HepG2 (cell line): ENCODE measurements at regions not wholly inside any gene's neighbourhood (a gene's known extent, or its start where the extent isn't known, plus 50 kb on each side); places are given as distances from the start of the nearest gene placed in this dataset.

ENCODE experiments used
- ATAC-seq: fragments of 200-7000 bp; cut with Tn5 transposase; 3 replicates; pipeline ENCODE4 v1.9.1; 2020; ENCODE audit warnings: mild to moderate bottlenecking, moderate library complexity
- BruUV-seq: library from RNA; stranded (reverse); fragments of 400-500 nt; replicated peaks from 2 replicates; lab custom pipeline; 2021; lab: Mats Ljungman, UMichigan
- CTCF ChIA-PET: fragments of 300-600 bp; formaldehyde crosslinking; extraction: SDS; loops from one replicate; lab custom pipeline; 2021; ENCODE audit warnings: low total read pairs, inconsistent platforms, low intra/inter-chr PET ratio; lab: Yijun Ruan, JAX
- POLR2A ChIA-PET: fragments of 350-600 bp; sonication (Branson Sonifier 250); formaldehyde crosslinking; loops from one replicate; lab custom pipeline; 2020; ENCODE audit warnings: antibody characterized with exemption, inconsistent platforms; lab: Yijun Ruan, JAX
- DNase-seq: peaks from one replicate; pipeline ENCODE4 v3.0.0-alpha.2; 2015; ENCODE audit warnings: low spot score
- FAIRE-seq: peaks from 3 replicates; lab custom pipeline; 2011; peaks lifted over from hg19 to GRCh38; lab: Jason Lieb, UNC
- H2AFZ ChIP-seq: one replicate; pipeline ENCODE4 v1.6.1; 2011; ENCODE audit warnings: low read length, inconsistent platforms
- H3K27ac ChIP-seq: fragments of 300-600 bp; 3 replicates; pipeline ENCODE4 v1.8.0; 2011; ENCODE audit warnings: mixed run types, mild to moderate bottlenecking, mixed read lengths, low read length, inconsistent platforms; ENCODE audit not compliant: insufficient read depth; ENCODE audit errors: extremely low read length
- H3K27me3 ChIP-seq, 2 experiments: fragments of 200-600 bp in 1 of 2; 2 replicates in 1 of 2; 3 replicates in 1 of 2; pipeline versions ENCODE4 v1.6.0 to v1.8.0; 2011; ENCODE audit warnings: low read length in 2 of 2, mild to moderate bottlenecking in 2 of 2, moderate library complexity in 2 of 2, inconsistent platforms in 1 of 2; ENCODE audit not compliant: insufficient read depth in 2 of 2, control insufficient read depth in 1 of 2
- H3K36me3 ChIP-seq, 2 experiments: fragments of 200-600 bp in 1 of 2; replicated peaks in 1 of 2; 2 replicates in 1 of 2; 3 replicates in 1 of 2; pipeline versions ENCODE4 v1.5.1 to v1.8.0; 2011; ENCODE audit warnings: low read length in 2 of 2, inconsistent platforms in 1 of 2; ENCODE audit not compliant: insufficient read depth in 2 of 2, control insufficient read depth in 1 of 2
- H3K4me1 ChIP-seq: 2 replicates; pipeline ENCODE4 v1.5.1; 2012; ENCODE audit warnings: low read length, inconsistent platforms; ENCODE audit not compliant: insufficient read depth
- H3K4me2 ChIP-seq: 2 replicates; pipeline ENCODE4 v1.6.0; 2011; ENCODE audit warnings: low read depth, low read length, inconsistent platforms
- H3K4me3 ChIP-seq, 3 experiments: fragments of 200-600 bp in 1 of 3; sonication (generic), shearing (Covaris generic) in 1 of 3; replicated peaks in 1 of 3; 2 replicates each; pipeline ENCODE4 v1.5.1; 2011 to 2016; ENCODE audit warnings: low read length in 3 of 3, inconsistent platforms in 2 of 3, low read depth in 2 of 3, mild to moderate bottlenecking in 2 of 3, control low read depth in 1 of 3, mixed read lengths in 1 of 3; ENCODE audit not compliant: insufficient read depth in 1 of 3
- H3K79me2 ChIP-seq: one replicate; pipeline ENCODE4 v1.6.1; 2011; ENCODE audit warnings: low read length, inconsistent platforms; ENCODE audit not compliant: insufficient read depth
- H3K9ac ChIP-seq: 2 replicates; pipeline ENCODE4 v1.6.0; 2011; ENCODE audit warnings: mild to moderate bottlenecking, low read depth, low read length, inconsistent platforms; ENCODE audit not compliant: insufficient read depth
- H3K9me3 ChIP-seq: 2 replicates; pipeline ENCODE4 v1.5.1; 2012; ENCODE audit warnings: mild to moderate bottlenecking, low read length
- H4K20me1 ChIP-seq: 2 replicates; pipeline ENCODE4 v1.6.0; 2011; ENCODE audit warnings: inconsistent platforms, mild to moderate bottlenecking, low read length, moderate library complexity; ENCODE audit not compliant: insufficient read depth
- AGO1 ChIP-seq: fragments of 200-400 bp; formaldehyde crosslinking; IDR thresholded peaks from 2 replicates; pipeline ENCODE4 v1.6.1; 2017; ENCODE audit warnings: mild to moderate bottlenecking, low read depth, low read length, moderate library complexity; ENCODE audit not compliant: poor library complexity, severe bottlenecking
- ERF ChIP-seq: IDR thresholded peaks from 2 replicates; pipeline ENCODE4 v1.6.1; 2018; ENCODE audit warnings: missing biosample characterization, missing genetic modification reagents
- FOXO1 ChIP-seq: sonication (generic); formaldehyde crosslinking; IDR thresholded peaks from 2 replicates; pipeline ENCODE4 v1.4.0; 2020; ENCODE audit warnings: missing genetic modification reagents
- KLF13 ChIP-seq: sonication (generic); formaldehyde crosslinking; IDR thresholded peaks from 2 replicates; pipeline ENCODE4 v1.4.0; 2020; ENCODE audit warnings: mild to moderate bottlenecking, missing genetic modification reagents
- MLLT10 ChIP-seq: sonication (generic); formaldehyde crosslinking; IDR thresholded peaks from 2 replicates; pipeline ENCODE4 v1.4.0; 2020; ENCODE audit warnings: missing genetic modification reagents
- NCOA5 ChIP-seq: sonication (generic); formaldehyde crosslinking; IDR thresholded peaks from 2 replicates; pipeline ENCODE4 v1.4.0; 2020; ENCODE audit warnings: missing genetic modification reagents
- RARA ChIP-seq: IDR thresholded peaks from 2 replicates; pipeline ENCODE4 v1.6.1; 2016; ENCODE audit warnings: missing genetic modification reagents, missing compliant biosample characterization
- SMYD3 ChIP-seq: sonication (generic); formaldehyde crosslinking; IDR thresholded peaks from 2 replicates; pipeline ENCODE4 v1.8.1; 2023; ENCODE audit warnings: mild to moderate bottlenecking, missing genetic modification reagents
- TRIM24 ChIP-seq: sonication (generic); formaldehyde crosslinking; IDR thresholded peaks from 2 replicates; pipeline ENCODE4 v1.8.0; 2022; ENCODE audit warnings: mild to moderate bottlenecking, missing genetic modification reagents
- ZFP36L1 ChIP-seq: sonication (generic); formaldehyde crosslinking; IDR thresholded peaks from 2 replicates; pipeline ENCODE4 v1.8.0; 2022; ENCODE audit warnings: mild to moderate bottlenecking, missing genetic modification reagents, moderate library complexity
- ZNF224 ChIP-seq: sonication (generic); formaldehyde crosslinking; IDR thresholded peaks from 2 replicates; pipeline ENCODE4 v1.5.0; 2020; ENCODE audit warnings: mild to moderate bottlenecking, missing genetic modification reagents
- ZNF235 ChIP-seq: sonication (generic); formaldehyde crosslinking; IDR thresholded peaks from 2 replicates; pipeline ENCODE4 v1.8.1; 2023; ENCODE audit warnings: mild to moderate bottlenecking, missing genetic modification reagents, borderline replicate concordance
- ZNF598 ChIP-seq: sonication (generic); formaldehyde crosslinking; IDR thresholded peaks from 2 replicates; pipeline ENCODE4 v1.5.1; 2020; ENCODE audit warnings: mild to moderate bottlenecking, missing genetic modification reagents, borderline replicate concordance
- ZNF660 ChIP-seq: sonication (generic); formaldehyde crosslinking; IDR thresholded peaks from 2 replicates; pipeline ENCODE4 v1.5.1; 2020; ENCODE audit warnings: mild to moderate bottlenecking, low read depth, missing genetic modification reagents, borderline replicate concordance
- ZSCAN29 ChIP-seq: sonication (generic); formaldehyde crosslinking; conservative IDR thresholded peaks from 2 replicates; pipeline ENCODE4 v1.4.0; 2020; ENCODE audit warnings: mild to moderate bottlenecking, missing genetic modification reagents
- ZSCAN30 ChIP-seq: sonication (generic); formaldehyde crosslinking; IDR thresholded peaks from 2 replicates; pipeline ENCODE4 v1.5.0; 2020; ENCODE audit warnings: mild to moderate bottlenecking, missing genetic modification reagents
- WGBS: methylation state at CpG from one replicate; pipeline ENCODE4 v1.1.6; 2017; ENCODE audit warnings: low lambda C conversion rate; 5-methylcytosine and 5-hydroxymethylcytosine counted together
- in situ Hi-C: cut with HindIII; loops from 2 replicates; pipeline ENCODE4 v1.10.0; 2017; ENCODE audit warnings: low pct_unique_long_range_greater_than_20kb; ENCODE audit not compliant: extremely low pct_ligation_motif_present
- intact Hi-C: fragments of 100-400 bp; cut with micrococcal nuclease; formaldehyde crosslinking; loops from one replicate; pipeline ENCODE4 v1.10.0; 2022; ENCODE audit not compliant: unreplicated experiment
- TF ChIP-seq, protein P1 (sequence below): sonication (generic); formaldehyde crosslinking; IDR thresholded peaks from 2 replicates; pipeline ENCODE4 v1.4.0; 2020; ENCODE audit warnings: mild to moderate bottlenecking, missing genetic modification reagents
- TF ChIP-seq, protein P2 (sequence below): sonication (generic); formaldehyde crosslinking; IDR thresholded peaks from 2 replicates; pipeline ENCODE4 v1.5.0; 2020; ENCODE audit warnings: mild to moderate bottlenecking, missing genetic modification reagents, borderline replicate concordance

DNA sequence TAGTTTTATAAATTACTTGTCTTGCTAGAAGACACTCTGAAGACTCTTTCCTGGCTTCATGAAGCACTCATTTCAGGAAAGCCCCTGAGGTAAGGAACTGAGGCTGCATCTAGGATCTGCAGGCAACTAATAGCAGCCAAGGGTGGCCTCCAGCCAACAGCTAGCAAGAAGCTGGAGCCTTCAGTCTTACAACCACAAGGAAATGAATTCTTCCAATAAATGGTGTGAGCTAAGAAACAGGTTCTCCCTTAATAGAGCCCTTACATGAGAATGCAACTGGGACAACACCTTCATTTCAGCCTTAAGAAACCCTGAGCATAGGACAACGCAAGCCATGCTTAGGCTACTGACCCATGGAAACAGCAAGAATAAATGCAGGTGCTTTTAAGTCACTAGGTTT lies 254.6 kb upstream of the RBBP8 start:
- H3K79me2 ChIP-seq, result no peaks in the 10 kb centered on the region
- no peak for FAIRE-seq
- no peak overlapping the region for H3K9ac ChIP-seq
- POLR2A ChIA-PET, result no interaction called here
- H3K4me2 ChIP-seq, result no peak overlapping the region
- CTCF ChIA-PET, result no interaction called here
- no peak for ATAC-seq
- H3K27ac ChIP-seq, result no peak overlapping the region
- TF ChIP-seq ZNF598 (no peak), MLLT10 (CRISPR knock-in tag) (no peak), RARA (no peak), ZSCAN30 (CRISPR knock-in tag) (no peak), AGO1 (no peak), SMYD3 (no peak), FOXO1 (CRISPR knock-in tag) (no peak), ZNF224 (no peak), ZFP36L1 (CRISPR knock-in tag) (no peak), ZSCAN29 (no peak), ERF (CRISPR knock-in tag) (no peak), TRIM24 (no peak), ZNF660 (no peak), NCOA5 (no peak), ZNF235 (no peak), KLF13 (CRISPR knock-in tag) (no peak)
- TF ChIP-seq, protein P1, sequence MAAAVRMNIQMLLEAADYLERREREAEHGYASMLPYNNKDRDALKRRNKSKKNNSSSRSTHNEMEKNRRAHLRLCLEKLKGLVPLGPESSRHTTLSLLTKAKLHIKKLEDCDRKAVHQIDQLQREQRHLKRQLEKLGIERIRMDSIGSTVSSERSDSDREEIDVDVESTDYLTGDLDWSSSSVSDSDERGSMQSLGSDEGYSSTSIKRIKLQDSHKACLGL (CRISPR knock-in tag), result no peak
- TF ChIP-seq, protein P2, sequence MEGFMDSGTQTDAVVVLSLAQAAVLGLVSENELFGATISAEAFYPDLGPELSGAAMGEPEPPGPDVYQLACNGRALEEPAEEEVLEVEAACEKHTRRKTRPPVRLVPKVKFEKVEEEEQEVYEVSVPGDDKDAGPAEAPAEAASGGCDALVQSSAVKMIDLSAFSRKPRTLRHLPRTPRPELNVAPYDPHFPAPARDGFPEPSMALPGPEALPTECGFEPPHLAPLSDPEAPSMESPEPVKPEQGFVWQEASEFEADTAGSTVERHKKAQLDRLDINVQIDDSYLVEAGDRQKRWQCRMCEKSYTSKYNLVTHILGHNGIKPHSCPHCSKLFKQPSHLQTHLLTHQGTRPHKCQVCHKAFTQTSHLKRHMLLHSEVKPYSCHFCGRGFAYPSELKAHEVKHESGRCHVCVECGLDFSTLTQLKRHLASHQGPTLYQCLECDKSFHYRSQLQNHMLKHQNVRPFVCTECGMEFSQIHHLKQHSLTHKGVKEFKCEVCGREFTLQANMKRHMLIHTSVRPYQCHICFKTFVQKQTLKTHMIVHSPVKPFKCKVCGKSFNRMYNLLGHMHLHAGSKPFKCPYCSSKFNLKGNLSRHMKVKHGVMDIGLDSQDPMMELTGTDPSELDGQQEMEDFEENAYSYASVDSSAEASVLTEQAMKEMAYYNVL (CRISPR knock-in tag), result no peak
- peaks cover 8% of the 10 kb centered on the region for H3K4me1 ChIP-seq
- no peak for DNase-seq
- in situ Hi-C loops (no loop called here), intact Hi-C loops (no loop called here)
- H2AFZ ChIP-seq, result no peak overlapping the region
- no peaks in the 10 kb centered on the region for H4K20me1 ChIP-seq
- H3K36me3 ChIP-seq, result no peaks in the 10 kb centered on the region
- no peak overlapping the region for H3K4me3 ChIP-seq
- WGBS, result 50% methylated on average over 1 of the region's 1 CpG
- no peaks in the 10 kb centered on the region for H3K9me3 ChIP-seq
- BruUV-seq, result no TSS peak
- no peaks in the 10 kb centered on the region; a peak in 1 of 5 replicates for H3K27me3 ChIP-seq
